Panc1 (cell line): ENCODE measurements at regions not wholly inside any gene's neighbourhood (a gene's known extent, or its start where the extent isn't known, plus 50 kb on each side); places are given as distances from the start of the nearest gene placed in this dataset.

Experiments
- ATAC-seq: fragments of 200-7000 bp; cut with Tn5 transposase; 2 replicates; pipeline ENCODE4 v1.9.1; 2020; ENCODE audit warnings: mild to moderate bottlenecking, moderate library complexity
- BruUV-seq: library from RNA; stranded (reverse); fragments of 400-500 nt; replicated peaks from 2 replicates; lab custom pipeline; 2021; lab: Mats Ljungman, UMichigan
- CTCF ChIA-PET: fragments of 300-600 bp; sonication (Branson Sonifier 250); formaldehyde crosslinking; loops from one replicate; lab custom pipeline; 2022; ENCODE audit warnings: antibody characterized with exemption; lab: Charles Lee
- POLR2A ChIA-PET: fragments of 300-600 bp; sonication (Branson Sonifier 250); formaldehyde crosslinking; loops from one replicate; lab custom pipeline; 2022; ENCODE audit warnings: antibody characterized with exemption; lab: Charles Lee
- DNase-seq: peaks from one replicate; pipeline ENCODE4 v3.0.0-alpha.2; 2010; ENCODE audit warnings: low read depth, low spot score
- H3K27ac ChIP-seq: 2 replicates; pipeline ENCODE4 v1.5.1; 2011; ENCODE audit warnings: mild to moderate bottlenecking, low read length, inconsistent platforms
- H3K27me3 ChIP-seq: fragments of 200-500 bp; sonication (Bioruptor generic); 2 replicates; pipeline ENCODE4 v1.6.0; 2014; ENCODE audit warnings: low read length, inconsistent platforms; ENCODE audit not compliant: control insufficient read depth, insufficient read depth
- H3K36me3 ChIP-seq: fragments of 200-500 bp; sonication (Bioruptor generic); 2 replicates; pipeline ENCODE4 v1.5.1; 2014; ENCODE audit warnings: inconsistent platforms, mild to moderate bottlenecking, low read length, moderate library complexity; ENCODE audit not compliant: control insufficient read depth, insufficient read depth
- H3K4me1 ChIP-seq: 2 replicates; pipeline ENCODE4 v1.5.1; 2011; ENCODE audit warnings: inconsistent platforms, mild to moderate bottlenecking, low read length, moderate library complexity; ENCODE audit not compliant: control insufficient read depth, insufficient read depth
- H3K4me3 ChIP-seq, 2 experiments: 2 replicates each; pipeline ENCODE4 v1.5.1; 2011 to 2012; ENCODE audit warnings: low read depth in 2 of 2, low read length in 2 of 2, mild to moderate bottlenecking in 2 of 2, inconsistent platforms in 1 of 2, moderate library complexity in 1 of 2
- H3K9me3 ChIP-seq: fragments of 200-500 bp; sonication (Bioruptor generic); 2 replicates; pipeline ENCODE4 v1.5.1; 2014; ENCODE audit warnings: low read depth, mild to moderate bottlenecking, inconsistent platforms, low read length, moderate library complexity; ENCODE audit not compliant: control insufficient read depth, insufficient read depth
- CTCF ChIP-seq: fragments of 450-650 bp; IDR thresholded peaks from 2 replicates; pipeline ENCODE4 v1.5.1; 2017; ENCODE audit warnings: mild to moderate bottlenecking
- POLR2AphosphoS5 ChIP-seq: IDR thresholded peaks from 2 replicates; pipeline ENCODE4 v1.6.1; 2012; ENCODE audit warnings: mild to moderate bottlenecking, low read depth, low read length, moderate library complexity
- REST ChIP-seq, 2 experiments: IDR thresholded peaks; 2 replicates each; pipeline ENCODE4 v1.6.1; 2011 to 2012; ENCODE audit warnings: low read depth in 2 of 2, control low read depth in 1 of 2, low read length in 1 of 2, mild to moderate bottlenecking in 1 of 2, moderate library complexity in 1 of 2; ENCODE audit not compliant: insufficient read depth in 1 of 2
- SIN3A ChIP-seq: IDR thresholded peaks from 2 replicates; pipeline ENCODE4 v1.6.1; 2012; ENCODE audit warnings: low read depth, mild to moderate bottlenecking, low read length, moderate library complexity, borderline replicate concordance; ENCODE audit not compliant: insufficient read depth
- TCF7L2 ChIP-seq: IDR thresholded peaks from 2 replicates; pipeline ENCODE4 v1.6.1; 2011; ENCODE audit warnings: mild to moderate bottlenecking, low read depth, low read length, inconsistent platforms
- in situ Hi-C: cut with HindIII; loops from 2 replicates; pipeline ENCODE4 v1.10.0; 2016; ENCODE audit warnings: low sequenced_read_pairs, low pct_unique_long_range_greater_than_20kb
- intact Hi-C: fragments of 100-400 bp; cut with micrococcal nuclease; formaldehyde crosslinking; loops from one replicate; pipeline ENCODE4 v1.10.0; 2022; ENCODE audit not compliant: unreplicated experiment

GRCh38 chr2:120594856-120595685 lies 140.6 kb upstream of the GLI2 start:
- ChIA-PET CTCF (no interaction called here), POLR2A (interaction anchor here (0.7 kb wide), 1 partner anchor 115 kb away, joined by 3 read pairs; no protein-coding TSS in a partner anchor)
- Histone ChIP-seq H3K4me3 (no peak overlapping the region), H3K9me3 (no peaks in the 10 kb centered on the region), H3K27ac (no peak overlapping the region), H3K4me1 (no peaks in the 10 kb centered on the region), H3K36me3 (no peaks in the 10 kb centered on the region), H3K27me3 (no peaks in the 10 kb centered on the region)
- TF ChIP-seq TCF7L2: no peak
- no peak for TF ChIP-seq SIN3A
- no peak for TF ChIP-seq CTCF
- no peak for TF ChIP-seq POLR2AphosphoS5
- no peak for TF ChIP-seq REST (IDR thresholded peaks at IDR 0.05; ENCODE audit: insufficient read depth in 1 of 2, low read depth in 2 of 2, low read length in 1 of 2)
- DNase-seq: no peak
- BruUV-seq: no TSS peak
- no peak for ATAC-seq
- in situ Hi-C loops (no loop called here), intact Hi-C loops (no loop called here)

GRCh38 chr2:120595739-120596138 lies 139.9 kb upstream of the GLI2 start:
- H3K27ac ChIP-seq: no peak overlapping the region
- BruUV-seq: no TSS peak
- in situ Hi-C loops: no loop called here
- no peaks in the 10 kb centered on the region for H3K27me3 ChIP-seq
- TF ChIP-seq CTCF (no peak), SIN3A (no peak), POLR2AphosphoS5 (no peak), TCF7L2 (no peak), REST (IDR thresholded peaks at IDR 0.05; ENCODE audit: insufficient read depth in 1 of 2, low read depth in 2 of 2, low read length in 1 of 2) (no peak)
- no peak for DNase-seq
- ATAC-seq: no peak
- no peaks in the 10 kb centered on the region for H3K4me1 ChIP-seq
- H3K9me3 ChIP-seq: no peaks in the 10 kb centered on the region
- CTCF ChIA-PET: interaction anchor here (0.5 kb wide), 1 partner anchor 21 kb away, joined by 3 read pairs; no protein-coding TSS in a partner anchor
- H3K36me3 ChIP-seq: no peaks in the 10 kb centered on the region
- H3K4me3 ChIP-seq: no peak overlapping the region
- intact Hi-C loops: no loop called here
- POLR2A ChIA-PET: no interaction called here
